ENCODE measurements at regions not wholly inside any gene's neighbourhood (a gene's known extent, or its start where the extent isn't known, plus 50 kb on each side); places are given as distances from the start of the nearest gene placed in this dataset.

DNA sequence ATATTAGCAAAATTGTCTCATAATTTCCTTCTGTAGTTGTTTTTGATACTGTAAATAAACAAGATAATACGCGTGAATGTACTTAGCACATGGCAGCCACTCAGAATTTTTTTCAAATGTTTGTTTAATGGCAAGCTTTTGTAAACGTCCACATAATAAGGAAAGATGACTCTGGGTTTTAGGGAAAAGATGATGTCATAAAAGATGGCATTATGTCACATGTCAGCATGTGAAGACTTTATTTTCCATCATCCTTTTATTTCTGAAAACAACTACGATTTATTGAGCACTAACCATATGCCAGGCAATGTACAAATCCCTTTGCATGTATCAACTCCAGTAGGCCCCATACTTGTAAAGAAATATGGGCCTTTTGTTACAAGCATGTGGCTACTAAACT lies 139.9 kb downstream of the C11orf91 start:
- Histone ChIP-seq H3K4me3 (no peak overlapping the region), H3K27ac (no peak overlapping the region), H3K9ac (ENCODE audit: insufficient read length) (no peak overlapping the region), H3K36me3 (ENCODE audit: insufficient read depth, low read length) (no peaks in the 10 kb centered on the region), H3K9me3 (ENCODE audit: low read depth, low read length) (no peaks in the 10 kb centered on the region)
- TF ChIP-seq POLR2AphosphoS5 (IDR thresholded peaks at IDR 0.05; ENCODE audit: borderline replicate concordance, low read depth, low read length): no peak
- TF ChIP-seq EZH2 (IDR thresholded peaks at IDR 0.05): no peak
- no peak for TF ChIP-seq FOXP2 (optimal IDR thresholded peaks at IDR 0.05; ENCODE audit: control extremely low read depth, extremely low read length, insufficient read depth)
- no peak for DNase-seq (ENCODE audit: low read depth, low spot score)

DNA sequence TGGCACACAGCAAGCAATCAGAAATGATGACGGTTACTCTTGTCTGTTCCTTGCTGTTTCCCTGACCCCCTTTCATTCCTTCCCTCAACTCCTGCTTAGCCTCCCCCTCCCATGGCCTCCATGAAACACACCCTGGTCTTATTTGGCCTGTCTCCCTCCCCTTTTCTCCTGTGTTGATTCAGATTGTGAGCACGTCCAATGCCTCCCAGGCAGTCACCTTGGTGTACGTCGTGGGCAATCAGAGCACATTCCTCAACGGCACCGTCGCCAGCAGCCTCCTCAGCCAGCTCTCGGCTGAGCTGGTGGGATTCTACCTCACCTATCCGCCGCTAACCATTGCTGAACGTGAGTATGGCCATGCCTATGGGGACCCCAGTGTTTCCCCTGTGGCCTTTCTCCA lies 141.1 kb downstream of the C11orf91 start:
- no peak for DNase-seq (ENCODE audit: low read depth, low spot score)
- Histone ChIP-seq H3K27ac (no peak overlapping the region), H3K36me3 (ENCODE audit: insufficient read depth, low read length) (no peaks in the 10 kb centered on the region), H3K9ac (ENCODE audit: insufficient read length) (no peak overlapping the region), H3K4me3 (no peak overlapping the region), H3K9me3 (ENCODE audit: low read depth, low read length) (no peaks in the 10 kb centered on the region)
- TF ChIP-seq EZH2 (IDR thresholded peaks at IDR 0.05) (no peak), FOXP2 (optimal IDR thresholded peaks at IDR 0.05; ENCODE audit: control extremely low read depth, extremely low read length, insufficient read depth) (no peak), POLR2AphosphoS5 (IDR thresholded peaks at IDR 0.05; ENCODE audit: borderline replicate concordance, low read depth, low read length) (no peak)

DNA sequence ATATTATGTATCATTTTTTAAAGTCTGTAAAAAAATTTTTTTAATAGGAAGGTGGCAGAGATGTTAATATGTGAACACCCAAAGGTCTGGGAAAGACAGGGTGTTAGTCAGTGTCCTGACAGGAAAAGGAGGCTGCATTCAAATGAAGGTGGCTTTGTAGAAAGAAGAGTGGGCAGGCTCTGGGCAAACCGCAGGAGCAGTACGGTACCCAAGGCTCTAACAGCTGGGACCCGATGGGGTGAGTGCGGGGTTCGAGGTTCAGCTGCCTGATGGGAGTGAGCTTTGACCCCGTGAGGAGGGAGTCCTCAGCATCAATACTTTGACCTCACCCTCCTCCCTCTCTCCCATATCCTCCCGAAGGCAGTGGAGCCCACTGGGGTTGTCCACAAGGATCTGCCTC lies 142.5 kb downstream of the C11orf91 start:
- no peak overlapping the region for H3K4me3 ChIP-seq
- H3K27ac ChIP-seq: no peak overlapping the region
- H3K9ac ChIP-seq (ENCODE audit: insufficient read length): no peak overlapping the region

DNA sequence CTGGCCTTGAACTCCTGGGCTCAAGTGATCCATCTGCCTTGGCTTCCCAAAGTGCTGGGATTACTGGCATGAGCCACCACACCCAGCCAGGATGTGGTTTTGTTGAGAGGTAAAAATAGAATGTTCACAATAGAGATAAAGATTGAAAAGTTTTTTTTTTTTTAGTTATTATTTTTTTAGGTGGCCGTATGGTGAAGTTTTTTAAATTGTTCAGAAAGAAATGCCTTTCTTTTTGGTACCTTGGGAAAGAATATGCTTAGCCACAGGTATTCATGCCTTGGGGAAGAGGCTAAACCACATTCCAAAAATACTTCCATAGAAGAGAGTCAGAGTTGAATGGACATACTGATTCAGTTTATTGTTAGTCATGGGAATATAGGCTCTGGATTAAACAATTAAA lies 143.4 kb downstream of the C11orf91 start:
- Histone ChIP-seq H3K36me3 (ENCODE audit: insufficient read depth, low read length) (no peaks in the 10 kb centered on the region), H3K27ac (no peak overlapping the region), H3K4me3 (no peak overlapping the region), H3K9ac (ENCODE audit: insufficient read length) (no peak overlapping the region), H3K9me3 (ENCODE audit: low read depth, low read length) (no peaks in the 10 kb centered on the region)
- TF ChIP-seq POLR2AphosphoS5 (IDR thresholded peaks at IDR 0.05; ENCODE audit: borderline replicate concordance, low read depth, low read length): no peak
- TF ChIP-seq EZH2 (IDR thresholded peaks at IDR 0.05): no peak
- TF ChIP-seq FOXP2 (optimal IDR thresholded peaks at IDR 0.05; ENCODE audit: control extremely low read depth, extremely low read length, insufficient read depth): no peak
- DNase-seq (ENCODE audit: low read depth, low spot score): no peak

More for the DNA sequence above, 142.5 kb downstream of the C11orf91 start:
- no peak for DNase-seq (ENCODE audit: low read depth, low spot score)
- Histone ChIP-seq H3K36me3 (ENCODE audit: insufficient read depth, low read length) (no peaks in the 10 kb centered on the region), H3K9me3 (ENCODE audit: low read depth, low read length) (no peaks in the 10 kb centered on the region)
- no peak for TF ChIP-seq EZH2 (IDR thresholded peaks at IDR 0.05)
- no peak for TF ChIP-seq POLR2AphosphoS5 (IDR thresholded peaks at IDR 0.05; ENCODE audit: borderline replicate concordance, low read depth, low read length)
- TF ChIP-seq FOXP2 (optimal IDR thresholded peaks at IDR 0.05; ENCODE audit: control extremely low read depth, extremely low read length, insufficient read depth): no peak

DNA sequence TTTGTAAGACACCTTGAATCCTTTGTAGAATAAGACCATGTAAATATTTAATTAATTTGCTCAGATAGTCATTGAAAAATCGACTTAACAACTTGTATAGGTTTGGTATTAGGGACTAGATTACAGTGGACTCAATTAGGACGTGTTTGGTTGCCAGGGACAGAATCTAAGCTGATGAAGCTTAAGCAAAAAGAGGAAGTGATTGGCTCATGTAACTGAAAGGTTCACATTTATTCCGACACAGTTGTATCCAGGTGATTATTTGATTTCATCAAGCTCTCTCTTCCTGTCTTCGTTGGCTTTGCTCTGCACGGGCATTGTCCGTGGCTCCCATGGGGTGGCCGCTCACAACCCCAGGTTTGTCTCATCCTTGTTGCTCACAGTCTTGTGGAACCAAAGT lies 146.4 kb downstream of the C11orf91 start:
- TF ChIP-seq POLR2AphosphoS5 (IDR thresholded peaks at IDR 0.05; ENCODE audit: borderline replicate concordance, low read depth, low read length) (no peak), EZH2 (IDR thresholded peaks at IDR 0.05) (no peak), FOXP2 (optimal IDR thresholded peaks at IDR 0.05; ENCODE audit: control extremely low read depth, extremely low read length, insufficient read depth) (no peak)
- H3K27ac ChIP-seq: no peak overlapping the region
- H3K9me3 ChIP-seq (ENCODE audit: low read depth, low read length): no peaks in the 10 kb centered on the region
- H3K9ac ChIP-seq (ENCODE audit: insufficient read length): no peak overlapping the region
- no peak overlapping the region for H3K4me3 ChIP-seq
- DNase-seq (ENCODE audit: low read depth, low spot score): no peak
- H3K36me3 ChIP-seq (ENCODE audit: insufficient read depth, low read length): no peaks in the 10 kb centered on the region

DNA sequence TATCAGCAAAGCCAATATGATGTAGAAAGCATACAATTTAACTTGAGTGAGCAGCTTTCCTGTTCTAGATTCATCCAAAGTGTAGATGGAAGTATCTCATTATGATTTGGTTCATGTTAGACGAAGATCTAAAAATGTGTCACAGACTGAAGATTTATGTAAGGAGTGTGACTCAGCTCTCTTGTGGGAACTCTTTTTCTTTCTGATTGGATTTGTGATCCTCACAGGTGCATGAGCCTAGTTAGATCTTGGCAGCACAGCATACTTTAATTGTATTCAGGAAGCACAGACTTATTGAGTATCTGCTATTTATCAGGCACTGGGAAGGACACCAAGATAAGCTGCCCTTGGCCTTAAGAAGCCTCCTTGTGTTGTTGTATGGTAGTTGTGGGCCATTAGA lies 147.1 kb downstream of the C11orf91 start:
- TF ChIP-seq EZH2 (IDR thresholded peaks at IDR 0.05) (no peak), POLR2AphosphoS5 (IDR thresholded peaks at IDR 0.05; ENCODE audit: borderline replicate concordance, low read depth, low read length) (no peak), FOXP2 (optimal IDR thresholded peaks at IDR 0.05; ENCODE audit: control extremely low read depth, extremely low read length, insufficient read depth) (no peak)
- H3K9me3 ChIP-seq (ENCODE audit: low read depth, low read length): no peaks in the 10 kb centered on the region
- H3K4me3 ChIP-seq: no peak overlapping the region
- no peak for DNase-seq (ENCODE audit: low read depth, low spot score)
- no peak overlapping the region for H3K27ac ChIP-seq
- H3K36me3 ChIP-seq (ENCODE audit: insufficient read depth, low read length): no peaks in the 10 kb centered on the region
- H3K9ac ChIP-seq (ENCODE audit: insufficient read length): no peak overlapping the region

DNA sequence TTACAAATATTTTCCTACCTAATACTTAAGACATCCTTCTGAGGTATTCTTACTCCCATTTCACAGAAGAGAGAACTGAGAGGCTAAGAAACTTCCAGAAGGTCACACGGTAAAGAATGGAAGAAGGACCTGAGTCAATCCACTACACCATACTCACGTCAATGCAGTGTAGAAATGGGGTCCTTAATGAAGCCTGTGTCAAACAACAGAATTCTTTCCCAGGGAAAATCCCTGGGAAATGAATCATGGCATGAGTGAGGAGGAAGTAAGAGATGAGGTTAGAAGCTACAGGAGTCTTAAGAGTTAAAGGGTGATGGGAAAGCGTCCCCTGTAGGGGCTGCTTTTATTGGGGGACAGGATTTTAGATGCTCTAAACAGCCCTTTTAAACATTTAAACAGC lies 147.9 kb downstream of the C11orf91 start:
- DNase-seq (ENCODE audit: low read depth, low spot score): no peak
- no peak overlapping the region for H3K4me3 ChIP-seq
- TF ChIP-seq POLR2AphosphoS5 (IDR thresholded peaks at IDR 0.05; ENCODE audit: borderline replicate concordance, low read depth, low read length) (no peak), FOXP2 (optimal IDR thresholded peaks at IDR 0.05; ENCODE audit: control extremely low read depth, extremely low read length, insufficient read depth) (no peak), EZH2 (IDR thresholded peaks at IDR 0.05) (no peak)

DNA sequence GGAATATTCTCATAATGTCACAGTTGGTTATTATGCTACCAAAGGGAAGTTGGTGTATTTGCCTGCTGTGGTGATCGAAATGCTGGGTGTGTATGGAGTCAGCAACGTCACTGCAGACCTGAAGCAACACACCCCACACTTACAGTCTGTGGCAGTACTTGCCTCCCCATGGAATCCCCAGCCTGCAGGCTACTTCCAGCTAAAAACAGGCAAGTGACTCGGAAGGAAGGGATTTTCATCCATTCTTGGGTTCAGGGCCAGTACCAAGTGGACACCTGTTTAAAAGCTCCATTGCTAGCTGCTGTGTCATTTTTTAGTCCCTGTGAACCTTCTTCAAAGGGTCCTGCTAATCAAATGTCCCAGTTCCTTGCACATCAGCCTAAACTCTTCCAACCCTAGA lies 149.6 kb downstream of the C11orf91 start:
- no peaks in the 10 kb centered on the region for H3K9me3 ChIP-seq (ENCODE audit: low read depth, low read length)
- no peak overlapping the region for H3K4me3 ChIP-seq
- DNase-seq (ENCODE audit: low read depth, low spot score): no peak
- H3K9ac ChIP-seq (ENCODE audit: insufficient read length): no peak overlapping the region
- H3K36me3 ChIP-seq (ENCODE audit: insufficient read depth, low read length): no peaks in the 10 kb centered on the region
- TF ChIP-seq POLR2AphosphoS5 (IDR thresholded peaks at IDR 0.05; ENCODE audit: borderline replicate concordance, low read depth, low read length) (no peak), FOXP2 (optimal IDR thresholded peaks at IDR 0.05; ENCODE audit: control extremely low read depth, extremely low read length, insufficient read depth) (no peak), EZH2 (IDR thresholded peaks at IDR 0.05) (no peak)
- H3K27ac ChIP-seq: no peak overlapping the region

More for the DNA sequence above, 147.9 kb downstream of the C11orf91 start:
- no peak overlapping the region for H3K9ac ChIP-seq (ENCODE audit: insufficient read length)
- no peak overlapping the region for H3K27ac ChIP-seq
- H3K9me3 ChIP-seq (ENCODE audit: low read depth, low read length): no peaks in the 10 kb centered on the region
- H3K36me3 ChIP-seq (ENCODE audit: insufficient read depth, low read length): no peaks in the 10 kb centered on the region

DNA sequence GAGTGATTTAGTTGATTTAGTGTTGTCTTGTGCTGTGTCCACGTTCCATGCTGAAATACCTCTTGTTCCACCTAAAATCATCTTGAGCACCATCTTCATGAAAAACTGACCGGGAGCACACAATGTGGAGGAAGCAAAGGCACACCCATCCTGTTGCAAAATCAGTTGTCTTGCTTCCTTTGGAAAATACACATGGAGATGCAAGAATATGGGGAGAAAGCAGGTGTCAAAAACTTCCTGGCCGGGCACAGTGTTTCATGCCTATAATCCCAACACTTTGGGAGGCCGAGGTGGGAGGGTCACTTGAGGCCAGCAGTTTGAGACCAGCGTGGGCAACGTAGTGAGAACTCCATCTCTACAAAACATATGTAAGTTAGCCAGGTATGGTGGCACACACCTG lies 151.1 kb downstream of the C11orf91 start:
- no peak for TF ChIP-seq FOXP2 (optimal IDR thresholded peaks at IDR 0.05; ENCODE audit: control extremely low read depth, extremely low read length, insufficient read depth)
- TF ChIP-seq POLR2AphosphoS5 (IDR thresholded peaks at IDR 0.05; ENCODE audit: borderline replicate concordance, low read depth, low read length): no peak
- no peak for TF ChIP-seq EZH2 (IDR thresholded peaks at IDR 0.05)

More for the DNA sequence above, 151.1 kb downstream of the C11orf91 start:
- no peaks in the 10 kb centered on the region for H3K36me3 ChIP-seq (ENCODE audit: insufficient read depth, low read length)
- H3K4me3 ChIP-seq: no peak overlapping the region
- H3K9ac ChIP-seq (ENCODE audit: insufficient read length): no peak overlapping the region
- DNase-seq (ENCODE audit: low read depth, low spot score): no peak
- no peaks in the 10 kb centered on the region for H3K9me3 ChIP-seq (ENCODE audit: low read depth, low read length)
- no peak overlapping the region for H3K27ac ChIP-seq
